Lower leg skin (tissue), 4 donors: ENCODE measurements at regions not wholly inside any gene's neighbourhood (a gene's known extent, or its start where the extent isn't known, plus 50 kb on each side); places are given as distances from the start of the nearest gene placed in this dataset.

ENCODE experiments used
- DNase-seq, 2 donors: peaks; one replicate each; pipeline ENCODE4 v3.0.0-alpha.2; 2019; ENCODE audit warnings: low spot score in 2 of 2
- H3K4me3 ChIP-seq: fragments of 200-600 bp; sonication (generic); 2 replicates; pipeline ENCODE4 v1.5.1; 2017; ENCODE audit warnings: mild to moderate bottlenecking, low read depth; ENCODE audit not compliant: poor library complexity, severe bottlenecking
- POLR2A ChIP-seq, 2 donors: fragments of 450-650 bp; IDR thresholded peaks; one replicate each; pipeline ENCODE4 v1.6.1; 2016 to 2017; ENCODE audit warnings: antibody characterized with exemption in 2 of 2, mild to moderate bottlenecking in 1 of 2, moderate library complexity in 1 of 2
- WGBS, 2 donors: methylation state at CpG; one replicate each; pipeline ENCODE4 v1.1.5; 2018; 5-methylcytosine and 5-hydroxymethylcytosine counted together
- intact Hi-C: fragments of 100-400 bp; cut with DNase I; formaldehyde crosslinking; loops from one replicate; pipeline ENCODE4 v1.15.0; 2023; ENCODE audit warnings: low total_unique reads
- TF ChIP-seq, protein P1 (sequence below), 3 donors: fragments of 450-650 bp; IDR thresholded peaks; one replicate each; pipeline ENCODE4 v1.5.1; 2016; ENCODE audit warnings: antibody characterized with exemption in 3 of 3, mild to moderate bottlenecking in 3 of 3, moderate library complexity in 2 of 3

DNA sequence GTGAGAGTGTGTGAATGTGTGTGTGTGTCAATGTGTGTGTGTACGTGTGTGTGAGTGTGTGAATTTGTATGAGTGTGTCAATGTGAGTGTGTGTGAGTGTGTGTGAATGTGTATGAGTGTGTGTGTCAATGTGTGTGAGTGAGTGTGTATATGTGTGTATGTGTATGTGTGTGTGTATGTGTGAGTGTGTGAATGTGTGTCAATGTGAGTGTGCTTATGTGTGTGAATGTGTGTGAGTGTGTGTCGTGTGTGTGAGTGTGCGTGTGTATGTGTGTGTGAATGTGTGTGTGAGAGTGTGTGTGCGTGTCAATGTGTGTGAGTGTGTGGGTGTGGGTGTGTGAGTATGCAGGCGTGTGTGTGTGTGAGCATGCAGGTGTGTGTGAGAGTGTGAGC is 93.5 kb upstream of the ALDH1A3 start:
- 91 to 95% methylated on average over 4 to 5 of the region's 5 CpGs for WGBS, 2 donors
- DNase-seq, result peak in 1 of 2 donors; percentile 10
- H3K4me3 ChIP-seq, result no peak overlapping the region
- TF ChIP-seq POLR2A (IDR thresholded peaks at IDR 0.05), result no peak
- TF ChIP-seq, protein P1, sequence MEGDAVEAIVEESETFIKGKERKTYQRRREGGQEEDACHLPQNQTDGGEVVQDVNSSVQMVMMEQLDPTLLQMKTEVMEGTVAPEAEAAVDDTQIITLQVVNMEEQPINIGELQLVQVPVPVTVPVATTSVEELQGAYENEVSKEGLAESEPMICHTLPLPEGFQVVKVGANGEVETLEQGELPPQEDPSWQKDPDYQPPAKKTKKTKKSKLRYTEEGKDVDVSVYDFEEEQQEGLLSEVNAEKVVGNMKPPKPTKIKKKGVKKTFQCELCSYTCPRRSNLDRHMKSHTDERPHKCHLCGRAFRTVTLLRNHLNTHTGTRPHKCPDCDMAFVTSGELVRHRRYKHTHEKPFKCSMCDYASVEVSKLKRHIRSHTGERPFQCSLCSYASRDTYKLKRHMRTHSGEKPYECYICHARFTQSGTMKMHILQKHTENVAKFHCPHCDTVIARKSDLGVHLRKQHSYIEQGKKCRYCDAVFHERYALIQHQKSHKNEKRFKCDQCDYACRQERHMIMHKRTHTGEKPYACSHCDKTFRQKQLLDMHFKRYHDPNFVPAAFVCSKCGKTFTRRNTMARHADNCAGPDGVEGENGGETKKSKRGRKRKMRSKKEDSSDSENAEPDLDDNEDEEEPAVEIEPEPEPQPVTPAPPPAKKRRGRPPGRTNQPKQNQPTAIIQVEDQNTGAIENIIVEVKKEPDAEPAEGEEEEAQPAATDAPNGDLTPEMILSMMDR (IDR thresholded peaks at IDR 0.05), result no peak
- intact Hi-C loops, result no loop called here

GRCh38 chr15:100786901-100787566 is 92.6 kb upstream of the ALDH1A3 start:
- intact Hi-C loops, result no loop called here
- no peak overlapping the region for H3K4me3 ChIP-seq
- DNase-seq, result peak in 1 of 2 donors; percentile 74
- TF ChIP-seq POLR2A (IDR thresholded peaks at IDR 0.05), result no peak
- TF ChIP-seq, protein P1 (IDR thresholded peaks at IDR 0.05), result no peak
- 78 to 85% methylated on average over 19 to 29 of the region's 30 CpGs for whole genome bisulfite sequencing, 2 donors

DNA sequence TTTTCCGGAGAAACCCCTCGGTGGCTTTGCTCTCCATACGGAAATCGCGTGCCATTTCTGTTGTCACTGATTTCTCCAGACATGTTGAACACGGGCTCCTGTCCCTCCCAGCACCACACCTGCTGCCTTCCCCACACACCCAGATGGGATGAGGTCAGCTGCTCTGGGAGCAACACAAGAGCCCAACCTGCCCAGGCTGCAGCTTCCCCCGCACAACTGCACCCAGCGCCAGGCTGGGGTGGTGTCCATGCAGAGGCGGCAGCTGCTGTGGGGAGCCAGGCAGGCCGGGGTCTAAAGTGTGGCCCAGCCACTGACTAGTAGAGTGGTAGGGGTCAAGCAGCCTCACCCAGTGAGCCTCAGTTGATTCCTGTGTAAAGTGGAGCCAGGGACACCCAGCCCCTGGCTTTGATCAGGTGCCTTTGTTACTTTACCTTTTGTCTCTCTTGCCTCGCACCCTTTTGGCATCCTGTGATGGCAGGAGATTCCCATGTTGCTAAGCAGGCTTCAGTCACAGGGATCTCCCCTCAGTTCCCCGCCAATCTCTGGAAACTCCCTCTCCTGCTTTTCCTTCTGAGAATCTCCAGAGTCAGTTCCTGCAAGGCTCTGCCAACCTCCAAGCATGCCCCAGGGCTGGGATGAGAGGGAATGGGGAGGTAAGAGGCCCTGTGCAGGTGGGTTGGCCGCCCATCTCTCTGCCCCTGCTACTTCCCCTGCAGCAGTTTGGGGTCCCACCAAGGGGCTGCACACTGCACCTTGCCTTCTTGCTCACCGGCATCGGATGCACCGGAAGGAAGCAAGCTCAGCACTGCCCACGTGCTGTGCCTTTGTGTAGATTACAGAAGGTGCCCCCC is 91.8 kb upstream of the ALDH1A3 start:
- WGBS, 2 donors, result 56 to 64% methylated on average over 13 to 17 of the region's 17 CpGs
- DNase-seq, result peak in 1 of 2 donors; percentile 72

GRCh38 chr15:100788418-100789105 is 91.1 kb upstream of the ALDH1A3 start:
- no peak for TF ChIP-seq POLR2A (IDR thresholded peaks at IDR 0.05)
- TF ChIP-seq, protein P1 (IDR thresholded peaks at IDR 0.05), result no peak
- WGBS, 2 donors, result 87 to 89% methylated on average over 7 of the region's 7 CpGs
- DNase-seq, result peak in 1 of 2 donors; percentile 60
- H3K4me3 ChIP-seq, result no peak overlapping the region
- intact Hi-C loops, result no loop called here

More for the DNA sequence above, 91.8 kb upstream of the ALDH1A3 start:
- intact Hi-C loops, result no loop called here
- no peak overlapping the region for H3K4me3 ChIP-seq
- TF ChIP-seq, protein P1 (IDR thresholded peaks at IDR 0.05), result no peak
- TF ChIP-seq POLR2A (IDR thresholded peaks at IDR 0.05), result no peak

DNA sequence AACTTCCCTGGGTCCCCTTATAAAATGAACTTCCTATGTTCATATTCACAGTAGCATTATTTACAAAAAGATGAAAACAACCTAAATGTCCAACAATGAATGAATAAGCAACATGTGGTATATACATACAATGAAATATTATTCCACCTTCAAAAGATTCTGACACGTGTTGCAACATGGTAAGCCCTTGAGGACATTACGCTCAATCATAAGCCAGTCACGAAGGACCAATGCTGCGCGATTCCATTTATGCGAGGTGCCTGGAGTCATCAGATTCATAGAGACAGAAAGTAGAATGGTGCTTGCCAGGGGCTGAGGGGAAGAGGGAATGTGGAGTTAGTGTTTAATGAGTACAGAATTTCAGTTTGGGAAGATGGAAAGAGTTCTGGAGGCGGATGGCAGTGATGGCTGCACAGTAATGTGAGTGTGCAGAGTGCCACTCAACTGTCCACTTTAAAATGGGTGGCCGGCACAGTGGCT is 88.8 kb upstream of the ALDH1A3 start:
- 75 to 81% methylated on average over 8 of the region's 8 CpGs for WGBS, 2 donors
- intact Hi-C loops, result no loop called here
- DNase-seq, result peak in 1 of 2 donors; percentile 26
- TF ChIP-seq, protein P1 (IDR thresholded peaks at IDR 0.05), result no peak
- TF ChIP-seq POLR2A (IDR thresholded peaks at IDR 0.05), result no peak
- no peak overlapping the region for H3K4me3 ChIP-seq
